ENCODE measurements at regions not wholly inside any gene's neighbourhood (a gene's known extent, or its start where the extent isn't known, plus 50 kb on each side); places are given as distances from the start of the nearest gene placed in this dataset.

DNA sequence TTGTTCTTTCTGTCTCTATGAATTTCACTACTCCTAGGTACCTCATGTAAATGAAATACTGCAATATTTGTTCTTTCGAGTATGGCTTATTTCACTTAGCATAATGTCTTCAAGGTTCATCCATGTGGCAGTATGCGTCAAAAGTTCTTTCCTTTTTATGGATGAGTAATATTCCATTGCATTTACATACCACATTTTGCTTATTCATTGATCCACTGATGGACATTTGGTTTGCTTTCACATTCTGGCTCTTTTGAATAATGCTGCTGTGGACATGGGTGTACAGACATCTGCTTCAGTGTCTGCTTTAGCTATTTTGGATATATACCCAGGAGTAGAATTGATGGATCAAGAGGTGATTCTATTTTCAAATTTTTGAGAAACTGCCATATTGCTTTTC lies 144.2 kb upstream of the PAPPA start:
- DNase-seq, result no peak

DNA sequence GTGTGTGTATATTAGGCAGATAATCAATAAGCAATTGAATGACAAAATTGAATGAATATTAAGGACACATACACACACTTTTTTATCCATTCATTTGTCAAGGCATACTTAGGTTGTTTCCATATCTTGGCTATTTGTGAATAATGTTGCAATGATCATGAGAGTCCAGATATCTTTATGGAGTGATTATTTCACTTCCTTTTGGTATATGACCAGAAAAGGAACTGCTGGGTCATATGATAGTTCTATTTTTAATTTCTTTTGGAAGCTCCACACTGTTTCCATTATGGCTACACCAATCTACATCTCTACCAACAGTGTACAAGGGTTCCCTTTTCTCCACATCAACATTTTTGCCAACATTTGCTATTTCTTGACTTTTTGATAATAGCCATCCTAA lies 137.7 kb upstream of the PAPPA start:
- no peak for DNase-seq

DNA sequence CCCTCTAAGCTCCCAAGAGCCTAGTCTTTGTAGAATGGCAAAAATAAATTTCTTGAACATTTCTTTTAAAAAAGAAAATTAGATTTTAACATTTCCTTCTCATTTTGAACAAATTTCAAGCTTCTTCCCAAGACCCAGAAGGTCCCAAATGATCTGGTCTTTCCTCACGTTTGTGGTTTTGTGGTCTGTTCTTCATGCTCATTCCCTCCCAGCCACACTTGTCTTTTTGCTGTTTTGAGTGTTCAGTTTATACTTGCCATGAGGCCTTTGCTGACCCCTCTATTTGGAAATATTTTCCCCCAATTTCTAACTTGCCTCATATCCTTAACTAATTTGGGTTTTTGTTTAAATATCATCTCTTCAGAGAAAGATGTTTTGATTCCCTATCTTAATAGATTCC lies 133.4 kb upstream of the PAPPA start:
- no peak for DNase-seq

- DNase-seq, result no peak
These were observed 132.8 kb upstream of the PAPPA start for GRCh38 chr9:116020801-116021200.

GRCh38 chr9:116027096-116027495 lies 126.5 kb upstream of the PAPPA start:
- DNase-seq, result no peak

- DNase-seq, result no peak
These were observed 126.1 kb upstream of the PAPPA start for GRCh38 chr9:116027511-116027910.

DNA sequence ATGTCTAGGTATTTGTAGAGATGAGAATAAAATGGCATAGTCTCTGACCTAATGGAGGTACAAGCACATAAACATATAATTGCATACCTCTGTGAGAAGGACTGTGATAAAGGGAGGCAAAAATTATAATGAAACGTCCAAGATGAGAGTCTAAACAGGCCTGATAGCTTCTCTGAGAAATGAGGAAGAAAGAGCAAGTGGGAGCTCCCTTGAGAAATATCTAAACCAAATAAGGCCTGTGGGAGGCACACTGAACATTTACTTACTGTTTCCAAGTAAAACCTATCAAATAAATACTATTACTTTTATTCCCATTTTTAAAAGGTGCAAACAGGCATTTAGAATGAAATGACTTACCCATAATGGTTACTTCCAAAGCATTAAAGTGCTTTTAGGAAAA lies 125.6 kb upstream of the PAPPA start:
- no peak for DNase-seq

- no peak for DNase-seq
These were observed 123.1 kb upstream of the PAPPA start for GRCh38 chr9:116030517-116030916.

- no peak for DNase-seq
These were observed 120.7 kb upstream of the PAPPA start for GRCh38 chr9:116032683-116033440.

DNA sequence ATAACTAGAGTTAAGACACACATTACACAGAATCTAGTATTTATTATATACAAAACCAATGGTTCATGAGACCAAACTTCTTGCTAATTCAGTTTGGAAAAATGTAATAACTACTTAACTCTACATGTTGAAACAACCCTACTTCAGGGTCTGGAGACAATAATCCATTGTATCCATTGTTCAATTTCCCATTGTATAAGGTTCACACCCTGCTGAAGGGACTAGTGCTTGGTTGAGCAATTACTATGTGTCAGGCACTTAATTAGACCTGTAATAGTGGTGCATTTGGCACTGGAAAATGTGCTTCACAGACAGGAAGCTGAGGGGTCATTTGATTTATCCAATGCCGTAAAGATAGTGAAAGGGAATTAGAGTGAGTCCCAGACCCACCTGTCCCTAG lies 114.3 kb upstream of the PAPPA start:
- DNase-seq, result no peak

DNA sequence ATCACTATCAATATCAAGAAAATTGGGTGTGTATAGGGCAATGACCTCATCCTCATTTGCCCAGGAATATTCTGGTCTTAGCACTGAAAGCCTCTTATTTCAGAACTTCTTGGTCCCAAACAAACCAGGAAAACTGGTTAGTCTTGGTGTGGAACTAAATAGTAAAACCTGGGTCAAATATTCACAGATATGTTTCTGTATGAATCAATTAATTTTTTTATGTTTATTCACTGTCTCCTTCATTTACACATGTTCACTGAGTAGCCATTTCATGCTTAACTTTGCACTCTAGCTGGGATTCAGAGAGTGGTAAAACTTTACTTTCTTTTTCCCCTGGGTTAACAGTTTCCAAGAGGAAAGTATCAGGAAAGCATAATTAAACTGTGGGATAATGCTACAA lies 113.7 kb upstream of the PAPPA start:
- no peak for DNase-seq

GRCh38 chr9:116042321-116042720 lies 111.3 kb upstream of the PAPPA start:
- no peak for DNase-seq

DNA sequence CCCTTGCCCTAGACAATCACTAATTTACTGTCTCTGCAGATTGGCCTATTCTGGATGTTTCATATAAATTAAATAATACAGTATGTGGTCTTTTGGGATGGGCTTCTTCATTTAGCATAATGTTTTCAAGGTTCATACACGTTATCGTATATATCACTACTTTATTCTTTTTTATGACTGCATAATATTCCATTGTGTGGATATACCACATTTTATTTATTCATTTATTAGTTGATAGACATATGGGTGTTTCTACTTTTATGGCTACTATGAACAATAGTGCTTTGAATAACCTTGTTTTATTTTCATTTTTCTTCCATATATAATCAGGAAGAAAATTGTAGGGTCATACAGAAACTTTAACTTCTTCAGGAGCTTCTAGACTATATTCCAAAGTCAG lies 108.5 kb upstream of the PAPPA start:
- no peak for DNase-seq

- no peak for DNase-seq
These were observed 105.5 kb upstream of the PAPPA start for GRCh38 chr9:116048081-116048480.

DNA sequence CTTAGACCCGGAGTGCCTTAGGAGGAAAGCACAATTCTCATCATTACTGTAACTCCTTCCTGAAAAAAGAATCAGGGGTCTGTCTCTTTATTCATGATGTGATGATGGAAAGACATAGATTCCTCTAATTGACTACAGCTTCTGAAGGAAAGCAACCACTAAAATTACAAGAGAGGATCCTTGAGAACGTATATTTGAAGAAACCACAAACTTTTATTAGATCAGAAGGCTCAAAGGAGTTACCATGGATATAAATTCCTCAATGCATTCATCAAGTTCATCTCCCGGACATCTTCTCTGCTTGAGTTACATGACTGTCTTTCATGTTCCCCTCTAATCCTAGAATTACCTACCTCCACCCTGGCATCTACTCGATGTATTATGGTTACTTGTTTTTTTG lies 104.1 kb upstream of the PAPPA start:
- no peak for DNase-seq

DNA sequence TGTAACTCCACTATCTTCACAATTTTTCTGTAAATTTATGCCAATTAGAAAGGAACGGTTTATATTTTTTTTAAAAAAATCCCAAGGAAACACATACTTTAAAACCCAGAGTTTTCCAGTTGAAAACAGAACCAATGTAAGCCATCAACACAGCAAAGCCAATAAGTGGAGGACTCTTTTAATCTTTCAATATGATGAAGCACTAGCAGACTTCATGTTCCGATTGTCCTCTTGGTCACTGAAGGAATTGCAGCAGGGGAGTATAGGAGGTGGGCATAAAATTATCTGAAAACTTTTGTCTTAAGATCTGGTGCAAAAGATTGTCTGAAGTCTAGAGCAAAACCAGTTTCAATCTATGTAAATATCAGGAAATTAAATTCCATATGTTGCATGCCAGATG lies 102.1 kb upstream of the PAPPA start:
- DNase-seq, result no peak

GRCh38 chr9:116055536-116055935 lies 98.1 kb upstream of the PAPPA start:
- DNase-seq, result no peak

GRCh38 chr9:116057371-116057770 lies 96.2 kb upstream of the PAPPA start:
- no peak for DNase-seq

DNA sequence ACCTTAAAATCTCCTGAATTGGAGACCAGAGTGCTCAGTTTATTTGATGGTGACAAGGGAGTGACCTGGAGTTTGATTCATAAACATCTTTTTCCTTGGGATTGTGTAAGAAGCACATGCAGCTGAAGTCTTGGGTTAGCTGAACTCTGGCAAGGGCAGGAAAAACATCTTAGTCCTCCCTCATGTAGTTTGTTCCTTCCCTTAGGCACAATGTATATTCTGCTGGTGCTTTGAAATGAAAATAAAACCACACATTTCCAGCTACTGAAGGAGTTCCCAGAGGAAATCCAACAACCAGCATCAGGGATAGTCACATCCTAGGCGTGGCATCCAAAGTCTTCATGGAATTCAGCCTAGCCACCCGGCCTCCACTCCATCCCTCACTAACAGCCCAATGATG lies 95.2 kb upstream of the PAPPA start:
- no peak for DNase-seq

- DNase-seq, result no peak
These were observed 94.1 kb upstream of the PAPPA start for GRCh38 chr9:116059466-116059865.

DNA sequence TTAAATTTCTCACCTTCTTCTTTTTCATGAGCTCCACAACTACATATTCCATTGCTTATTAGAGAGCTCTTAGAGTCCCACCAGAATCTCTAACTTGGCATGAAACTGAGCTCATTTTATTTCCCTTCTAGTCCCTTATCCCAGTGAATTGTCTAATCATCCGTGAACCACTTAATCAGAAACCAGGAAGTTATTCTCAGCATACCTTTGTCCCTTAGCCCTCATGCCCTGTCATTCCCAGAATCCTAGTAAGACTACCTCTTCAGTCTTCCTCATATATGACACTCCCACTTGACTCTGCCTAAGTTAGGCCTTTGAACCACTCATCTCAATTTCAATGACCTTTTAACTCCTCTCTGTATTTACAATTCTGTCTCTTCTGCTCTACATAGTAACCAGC lies 93.0 kb upstream of the PAPPA start:
- no peak for DNase-seq

- no peak for DNase-seq
These were observed 91.9 kb upstream of the PAPPA start for GRCh38 chr9:116061546-116062205.

DNA sequence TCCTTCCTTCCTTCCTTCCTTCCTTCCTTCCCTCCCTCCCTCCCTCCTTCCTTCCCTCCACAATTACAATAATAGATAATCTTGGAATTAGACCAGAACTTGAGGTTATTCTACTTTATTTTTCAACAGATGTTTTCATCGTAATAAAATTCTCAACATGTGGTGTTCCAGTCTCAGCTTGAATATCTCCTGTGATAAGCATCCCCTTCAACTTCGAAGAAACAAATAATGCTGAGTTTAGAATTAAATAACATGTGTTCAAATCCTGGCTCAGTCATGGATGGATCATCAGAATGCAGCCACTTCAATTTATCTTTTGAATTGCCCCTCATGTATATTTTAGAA lies 91.4 kb upstream of the PAPPA start:
- DNase-seq, result no peak

- no peak for DNase-seq
These were observed 88.6 kb upstream of the PAPPA start for GRCh38 chr9:116064970-116065369.

- no peak for DNase-seq
These were observed 87.4 kb upstream of the PAPPA start for GRCh38 chr9:116066221-116066620.
